MCF 10A (cell line): ENCODE measurements at regions not wholly inside any gene's neighbourhood (a gene's known extent, or its start where the extent isn't known, plus 50 kb on each side); places are given as distances from the start of the nearest gene placed in this dataset.

Source experiments
- BruUV-seq: library from RNA; stranded (reverse); fragments of 400-500 nt; replicated peaks from 2 replicates; lab custom pipeline; 2021; lab: Mats Ljungman, UMichigan
- CTCF ChIA-PET: fragments of 300-600 bp; sonication (Branson Sonifier 250); formaldehyde crosslinking; extraction: SDS; loops from one replicate; lab custom pipeline; 2021; ENCODE audit warnings: antibody characterized with exemption, inconsistent platforms; lab: Yijun Ruan, JAX
- POLR2A ChIA-PET: fragments of 300-600, 350-650 bp; sonication (Branson Sonifier 250); formaldehyde crosslinking; extraction: SDS; loops from one replicate; lab custom pipeline; 2020; ENCODE audit warnings: antibody characterized with exemption, inconsistent platforms; lab: Yijun Ruan, JAX
- DNase-seq: peaks from one replicate; pipeline ENCODE4 v3.0.0-alpha.2; 2018; ENCODE audit not compliant: unreplicated experiment
- H3K27ac Mint-ChIP-seq: one replicate; pipeline ENCODE4 v1.8.0; 2022; ENCODE audit warnings: mild to moderate bottlenecking, low read depth, mixed read lengths; ENCODE audit not compliant: unreplicated experiment
- H3K27me3 Mint-ChIP-seq: one replicate; pipeline ENCODE4 v1.8.0; 2022; ENCODE audit warnings: mixed read lengths; ENCODE audit not compliant: insufficient read depth, unreplicated experiment
- H3K36me3 Mint-ChIP-seq: one replicate; pipeline ENCODE4 v1.8.0; 2022; ENCODE audit warnings: mild to moderate bottlenecking, moderate library complexity, mixed read lengths; ENCODE audit not compliant: insufficient read depth, unreplicated experiment
- H3K4me1 Mint-ChIP-seq: one replicate; pipeline ENCODE4 v1.8.0; 2022; ENCODE audit warnings: mixed read lengths; ENCODE audit not compliant: insufficient read depth, unreplicated experiment
- H3K4me3 Mint-ChIP-seq: one replicate; pipeline ENCODE4 v1.8.0; 2022; ENCODE audit warnings: mild to moderate bottlenecking, moderate library complexity, mixed read lengths; ENCODE audit not compliant: unreplicated experiment
- H3K9me3 Mint-ChIP-seq: one replicate; pipeline ENCODE4 v1.8.0; 2022; ENCODE audit warnings: mixed read lengths; ENCODE audit not compliant: unreplicated experiment
- CTCF ChIP-seq: fragments of 200-600 bp; IDR thresholded peaks from one replicate; pipeline ENCODE4 v1.8.0; 2022; ENCODE audit warnings: antibody characterized with exemption, mild to moderate bottlenecking; ENCODE audit not compliant: unreplicated experiment
- intact Hi-C: fragments of 100-400 bp; cut with micrococcal nuclease; formaldehyde crosslinking; loops from 2 replicates; pipeline ENCODE4 v1.14.1; 2022

DNA sequence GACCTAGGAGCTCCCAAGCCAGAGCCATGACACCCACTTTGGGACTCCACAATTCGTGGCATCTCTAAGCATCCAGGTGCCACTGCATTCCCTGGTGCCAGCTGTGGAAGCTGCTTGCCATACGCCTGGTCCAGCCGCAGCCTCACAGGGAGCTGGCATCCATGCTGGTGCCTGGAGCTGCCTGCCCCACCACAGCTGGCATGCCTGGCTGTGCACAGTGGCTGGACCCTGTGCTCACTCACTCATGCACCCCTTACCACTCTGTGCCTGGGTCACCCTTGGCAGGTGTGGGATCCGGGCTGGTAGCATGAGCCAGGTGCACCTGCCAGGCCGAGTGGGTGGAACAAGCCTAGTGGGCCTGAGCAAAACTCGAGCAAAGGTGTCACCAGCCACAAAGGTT is 90.1 kb downstream of the CAVIN4 start:
- no peak for TF ChIP-seq CTCF
- Mint-ChIP-seq H3K27me3 (peaks cover 22% of the 10 kb centered on the region), H3K4me1 (no peaks in the 10 kb centered on the region), H3K4me3 (no peak overlapping the region), H3K27ac (no peak overlapping the region), H3K36me3 (no peaks in the 10 kb centered on the region), H3K9me3 (no peaks in the 10 kb centered on the region)
- BruUV-seq, result no TSS peak
- no peak for DNase-seq
- CTCF ChIA-PET, result interaction anchor here (1.0 kb wide), 1 partner anchor 66 kb away, joined by 3 read pairs; no protein-coding TSS in a partner anchor
- POLR2A ChIA-PET, result no interaction called here
- intact Hi-C loops, result no loop called here

DNA sequence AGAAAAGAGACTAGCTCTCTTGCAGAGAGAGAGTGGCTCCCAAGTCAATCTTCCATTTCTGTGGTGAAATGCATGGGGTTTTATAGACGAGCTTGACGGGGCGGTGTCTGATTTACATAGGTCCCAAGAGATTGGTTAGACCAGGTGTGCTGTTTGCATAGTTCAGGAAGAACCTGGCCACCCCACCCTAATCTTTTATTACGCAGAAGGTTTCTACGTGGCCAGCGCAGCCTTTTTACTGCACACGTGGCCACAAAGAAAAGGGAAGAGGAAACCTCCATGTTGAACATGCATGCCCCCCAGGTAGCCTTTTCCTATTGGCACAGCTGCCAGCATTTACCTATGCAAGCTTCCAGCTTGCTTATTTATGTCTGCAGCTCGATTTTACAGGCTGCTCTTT is 92.1 kb downstream of the CAVIN4 start:
- Mint-ChIP-seq H3K27ac (no peak overlapping the region), H3K36me3 (no peaks in the 10 kb centered on the region), H3K4me3 (no peak overlapping the region), H3K27me3 (peaks cover 22% of the 10 kb centered on the region), H3K9me3 (no peaks in the 10 kb centered on the region), H3K4me1 (peaks cover 13% of the 10 kb centered on the region)
- ChIA-PET CTCF (interaction anchor here (0.5 to 0.6 kb wide), 3 partner anchors 241 to 450 kb away, joined by 3 read pairs; no protein-coding TSS in a partner anchor), POLR2A (no interaction called here)
- intact Hi-C loops, result no loop called here
- BruUV-seq, result no TSS peak
- DNase-seq, result no peak
- TF ChIP-seq CTCF, result no peak

DNA sequence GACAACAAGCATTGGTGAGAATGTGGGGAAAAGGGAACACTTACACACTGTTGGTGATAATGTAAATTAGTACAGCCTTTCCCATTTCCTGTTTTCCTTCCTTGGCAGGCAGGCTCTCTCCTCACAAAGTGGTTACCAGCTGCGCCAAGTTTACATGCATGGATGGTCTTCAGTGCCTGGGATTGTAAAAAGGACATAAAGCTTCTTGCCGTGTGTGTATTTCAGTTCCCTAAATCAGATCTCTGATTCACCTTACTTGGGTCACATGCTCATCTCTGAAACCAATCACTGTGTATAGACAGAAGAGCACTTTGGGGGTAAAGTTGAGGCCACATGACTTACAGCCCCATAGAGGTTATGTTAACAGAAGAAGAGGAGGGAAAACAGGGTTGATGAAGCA is 92.8 kb downstream of the CAVIN4 start:
- no peak for DNase-seq
- Mint-ChIP-seq H3K36me3 (no peaks in the 10 kb centered on the region), H3K4me3 (no peak overlapping the region), H3K27ac (no peak overlapping the region), H3K9me3 (no peaks in the 10 kb centered on the region), H3K27me3 (peaks cover 22% of the 10 kb centered on the region), H3K4me1 (peaks cover 13% of the 10 kb centered on the region)
- no TSS peak for BruUV-seq
- POLR2A ChIA-PET, result no interaction called here
- CTCF ChIA-PET, result interaction anchor here (0.6 to 0.7 kb wide), 2 partner anchors 68 to 240 kb away, joined by 3 read pairs; no protein-coding TSS in a partner anchor
- no peak for TF ChIP-seq CTCF
- intact Hi-C loops, result no loop called here

DNA sequence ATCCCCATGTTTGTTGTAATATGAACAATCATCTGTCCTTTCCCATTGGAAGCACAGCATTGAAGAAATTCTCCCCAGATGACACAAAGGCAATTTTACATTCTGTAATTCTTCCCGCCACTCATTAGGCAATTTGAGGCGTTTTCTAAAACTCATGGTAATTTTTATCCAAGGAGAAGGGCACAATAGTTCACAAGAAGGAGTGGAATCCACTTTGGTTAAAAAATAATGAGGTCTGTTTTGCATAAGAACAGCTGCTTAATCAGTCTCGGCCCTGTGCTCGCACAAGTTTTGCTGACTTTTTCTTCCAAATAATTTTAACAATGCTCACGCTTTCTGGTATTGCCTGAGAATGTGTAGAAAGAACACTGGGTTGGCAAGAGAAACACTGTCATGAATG is 94.0 kb downstream of the CAVIN4 start:
- Mint-ChIP-seq H3K4me1 (peaks cover 13% of the 10 kb centered on the region), H3K9me3 (no peaks in the 10 kb centered on the region), H3K36me3 (no peaks in the 10 kb centered on the region), H3K27ac (no peak overlapping the region), H3K27me3 (peaks cover 27% of the 10 kb centered on the region), H3K4me3 (no peak overlapping the region)
- CTCF ChIA-PET, result interaction anchor here (1.7 kb wide), 1 partner anchor 76 kb away, joined by 3 read pairs; no protein-coding TSS in a partner anchor
- POLR2A ChIA-PET, result no interaction called here
- no peak for DNase-seq
- no peak for TF ChIP-seq CTCF
- no TSS peak for BruUV-seq
- intact Hi-C loops, result no loop called here
